ENCODE measurements at regions not wholly inside any gene's neighbourhood (a gene's known extent, or its start where the extent isn't known, plus 50 kb on each side); places are given as distances from the start of the nearest gene placed in this dataset.

GRCh38 chrX:9390693-9391368, 74.0 kb upstream of the TBL1X start:
- TF ChIP-seq POLR2A (IDR thresholded peaks at IDR 0.05), result no peak
- no peak for TF ChIP-seq CTCF (IDR thresholded peaks at IDR 0.05 in 4 of 5, conservative IDR thresholded peaks at IDR 0.05 in 1 of 5)

Measured in gastrocnemius medialis (tissue), 4 donors.